Calu3 (cell line): ENCODE measurements at regions not wholly inside any gene's neighbourhood (a gene's known extent, or its start where the extent isn't known, plus 50 kb on each side); places are given as distances from the start of the nearest gene placed in this dataset.

Experiments used
- BruUV-seq: library from RNA; stranded (reverse); fragments of 400-500 nt; replicated peaks from 2 replicates; lab custom pipeline; 2021; lab: Mats Ljungman, UMichigan
- CTCF ChIA-PET: fragments of 300-600 bp; sonication (Branson Sonifier 250); formaldehyde crosslinking; loops from one replicate; lab custom pipeline; 2022; ENCODE audit warnings: antibody characterized with exemption; lab: Charles Lee
- DNase-seq: peaks from one replicate; pipeline ENCODE4 v3.0.0; 2022
- H3K27ac Mint-ChIP-seq: one replicate; pipeline ENCODE4 v1.8.0; 2022; ENCODE audit warnings: mixed read lengths; ENCODE audit not compliant: unreplicated experiment
- H3K27me3 Mint-ChIP-seq: one replicate; pipeline ENCODE4 v1.8.0; 2022; ENCODE audit warnings: mixed read lengths; ENCODE audit not compliant: unreplicated experiment
- H3K36me3 Mint-ChIP-seq: one replicate; pipeline ENCODE4 v1.8.0; 2022; ENCODE audit warnings: mild to moderate bottlenecking, moderate library complexity, mixed read lengths; ENCODE audit not compliant: insufficient read depth, unreplicated experiment
- H3K4me1 Mint-ChIP-seq: one replicate; pipeline ENCODE4 v1.8.0; 2022; ENCODE audit warnings: mild to moderate bottlenecking, low read depth, mixed read lengths; ENCODE audit not compliant: unreplicated experiment
- H3K4me3 Mint-ChIP-seq: one replicate; pipeline ENCODE4 v1.8.0; 2022; ENCODE audit warnings: mild to moderate bottlenecking, low read depth, moderate library complexity, mixed read lengths; ENCODE audit not compliant: unreplicated experiment
- H3K9me3 Mint-ChIP-seq: one replicate; pipeline ENCODE4 v1.8.0; 2022; ENCODE audit warnings: low read depth, mixed read lengths; ENCODE audit not compliant: unreplicated experiment
- intact Hi-C: fragments of 100-400 bp; cut with micrococcal nuclease; formaldehyde crosslinking; loops from one replicate; pipeline ENCODE4 v1.10.0; 2022; ENCODE audit not compliant: unreplicated experiment
- TF ChIP-seq, protein P1 (sequence below): fragments of 200-600 bp; IDR thresholded peaks from one replicate; pipeline ENCODE4 v1.8.0; 2022; ENCODE audit warnings: antibody characterized with exemption; ENCODE audit not compliant: unreplicated experiment

DNA sequence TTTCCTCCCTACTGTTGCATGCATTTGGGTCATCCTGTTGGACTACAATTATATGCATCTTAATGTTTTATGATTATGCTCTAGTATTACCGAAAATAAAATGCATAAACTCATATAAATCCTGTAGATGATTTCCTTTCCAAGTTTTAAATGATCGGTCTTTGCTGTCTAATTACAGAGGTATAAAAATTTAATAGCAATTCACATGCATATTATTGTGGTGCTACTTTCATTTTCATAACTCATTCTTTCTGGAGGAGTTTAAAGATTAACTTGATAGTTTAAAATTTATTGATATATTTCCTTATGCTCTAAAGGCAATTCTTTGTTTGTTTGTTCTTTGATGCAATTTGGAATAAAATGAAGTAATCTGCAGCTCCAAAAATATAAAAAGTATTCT lies 1475.1 kb downstream of the MAT2B start:
- Mint-ChIP-seq H3K36me3 (peaks cover 6% of the 10 kb centered on the region), H3K4me3 (no peak overlapping the region), H3K27me3 (no peaks in the 10 kb centered on the region), H3K27ac (no peak overlapping the region), H3K9me3 (peaks cover 9% of the 10 kb centered on the region), H3K4me1 (peaks cover 8% of the 10 kb centered on the region)
- intact Hi-C loops, result no loop called here
- no TSS peak for BruUV-seq
- TF ChIP-seq, protein P1, sequence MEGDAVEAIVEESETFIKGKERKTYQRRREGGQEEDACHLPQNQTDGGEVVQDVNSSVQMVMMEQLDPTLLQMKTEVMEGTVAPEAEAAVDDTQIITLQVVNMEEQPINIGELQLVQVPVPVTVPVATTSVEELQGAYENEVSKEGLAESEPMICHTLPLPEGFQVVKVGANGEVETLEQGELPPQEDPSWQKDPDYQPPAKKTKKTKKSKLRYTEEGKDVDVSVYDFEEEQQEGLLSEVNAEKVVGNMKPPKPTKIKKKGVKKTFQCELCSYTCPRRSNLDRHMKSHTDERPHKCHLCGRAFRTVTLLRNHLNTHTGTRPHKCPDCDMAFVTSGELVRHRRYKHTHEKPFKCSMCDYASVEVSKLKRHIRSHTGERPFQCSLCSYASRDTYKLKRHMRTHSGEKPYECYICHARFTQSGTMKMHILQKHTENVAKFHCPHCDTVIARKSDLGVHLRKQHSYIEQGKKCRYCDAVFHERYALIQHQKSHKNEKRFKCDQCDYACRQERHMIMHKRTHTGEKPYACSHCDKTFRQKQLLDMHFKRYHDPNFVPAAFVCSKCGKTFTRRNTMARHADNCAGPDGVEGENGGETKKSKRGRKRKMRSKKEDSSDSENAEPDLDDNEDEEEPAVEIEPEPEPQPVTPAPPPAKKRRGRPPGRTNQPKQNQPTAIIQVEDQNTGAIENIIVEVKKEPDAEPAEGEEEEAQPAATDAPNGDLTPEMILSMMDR, result no peak
- CTCF ChIA-PET, result no interaction called here
- no peak for DNase-seq

DNA sequence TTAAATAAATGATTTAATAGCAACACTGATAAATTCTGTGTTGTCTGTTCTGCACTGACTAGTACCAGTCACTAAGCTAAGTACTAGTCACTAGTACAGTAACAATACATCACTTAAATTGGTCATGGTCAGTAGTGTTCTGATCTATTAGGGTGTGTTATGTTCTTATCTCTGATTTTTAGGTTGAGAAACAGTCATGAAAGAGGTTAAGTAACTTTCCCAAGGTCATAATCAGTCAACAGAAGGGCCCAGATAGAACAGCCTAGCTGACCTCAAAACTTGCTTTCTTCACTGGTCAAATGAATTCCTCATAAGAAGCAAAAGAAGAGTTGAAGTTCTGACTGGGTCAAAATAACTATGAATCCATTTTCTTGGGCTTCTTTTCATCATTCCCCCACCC lies 1492.7 kb downstream of the MAT2B start:
- H3K36me3 Mint-ChIP-seq, result no peaks in the 10 kb centered on the region
- H3K27me3 Mint-ChIP-seq, result no peaks in the 10 kb centered on the region
- BruUV-seq, result no TSS peak
- intact Hi-C loops, result no loop called here
- H3K9me3 Mint-ChIP-seq, result peaks cover 13% of the 10 kb centered on the region
- H3K4me1 Mint-ChIP-seq, result no peaks in the 10 kb centered on the region
- no peak overlapping the region for H3K27ac Mint-ChIP-seq
- TF ChIP-seq, protein P1, result no peak
- DNase-seq, result no peak
- CTCF ChIA-PET, result no interaction called here
- no peak overlapping the region for H3K4me3 Mint-ChIP-seq

DNA sequence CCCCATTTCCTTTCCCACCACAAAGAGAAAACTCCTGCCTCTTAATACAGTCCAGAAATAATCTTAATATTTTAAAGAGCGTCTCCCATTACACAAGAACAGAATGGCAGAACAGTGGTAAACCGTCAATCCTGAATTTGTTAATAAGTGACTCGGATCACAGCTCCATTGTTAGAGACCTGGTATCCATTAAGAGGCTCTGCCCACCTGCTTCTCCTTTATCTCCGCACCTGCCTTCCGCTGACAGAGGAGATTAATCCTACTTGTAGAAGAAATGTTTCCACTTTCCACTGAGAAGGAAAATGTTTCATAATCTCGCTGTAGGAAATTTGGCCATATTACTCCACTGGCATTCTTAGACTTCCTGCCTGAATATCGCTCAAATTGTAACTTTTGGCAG lies 1493.2 kb downstream of the MAT2B start:
- Mint-ChIP-seq H3K36me3 (no peaks in the 10 kb centered on the region), H3K27ac (no peak overlapping the region), H3K9me3 (peaks cover 9% of the 10 kb centered on the region), H3K27me3 (no peaks in the 10 kb centered on the region), H3K4me1 (no peaks in the 10 kb centered on the region), H3K4me3 (no peak overlapping the region)
- BruUV-seq, result no TSS peak
- TF ChIP-seq, protein P1, result no peak
- intact Hi-C loops, result no loop called here
- DNase-seq, result no peak
- CTCF ChIA-PET, result no interaction called here

DNA sequence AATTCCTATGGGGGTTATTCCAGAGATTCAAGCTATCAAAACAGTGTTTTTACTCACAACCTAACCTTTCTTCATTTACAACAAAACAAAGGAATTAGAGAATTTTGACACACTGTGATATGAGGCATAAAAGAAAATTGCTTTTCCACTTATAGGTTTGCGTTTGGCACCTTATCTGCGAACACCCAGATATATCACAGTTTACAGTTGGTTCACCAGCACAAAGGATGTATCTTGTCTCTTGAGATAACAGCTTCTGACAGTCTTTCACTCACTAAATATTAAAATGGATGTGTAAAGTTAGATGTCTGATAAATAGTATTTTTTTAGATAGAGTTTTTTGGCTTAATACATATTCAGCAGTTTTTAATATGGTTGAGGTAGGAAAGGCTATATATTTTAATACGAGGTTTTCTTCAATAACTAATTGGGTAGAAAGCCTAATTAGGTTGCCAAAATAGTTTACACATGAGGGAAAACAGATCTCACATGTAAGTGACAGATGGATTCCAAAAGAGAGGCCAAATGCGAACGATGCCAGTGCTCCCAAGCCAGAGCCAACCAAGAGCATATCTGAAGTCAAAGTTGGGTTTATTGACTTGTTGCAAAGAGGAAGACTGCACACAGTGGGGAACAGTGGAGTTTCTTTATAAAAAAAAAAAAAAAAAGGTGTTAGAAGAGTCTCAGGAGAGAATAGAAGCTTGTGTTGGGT lies 1495.2 kb downstream of the MAT2B start:
- Mint-ChIP-seq H3K36me3 (no peaks in the 10 kb centered on the region), H3K4me1 (no peaks in the 10 kb centered on the region), H3K4me3 (no peak overlapping the region), H3K27ac (no peak overlapping the region), H3K9me3 (peaks cover 3% of the 10 kb centered on the region), H3K27me3 (no peaks in the 10 kb centered on the region)
- intact Hi-C loops, result no loop called here
- DNase-seq, result no peak
- TF ChIP-seq, protein P1, result no peak
- CTCF ChIA-PET, result interaction anchor here (0.6 kb wide), 1 partner anchor 244 kb away, joined by 4 read pairs; no protein-coding TSS in a partner anchor
- no TSS peak for BruUV-seq
